ENCODE measurements at regions not wholly inside any gene's neighbourhood (a gene's known extent, or its start where the extent isn't known, plus 50 kb on each side); places are given as distances from the start of the nearest gene placed in this dataset.

DNA sequence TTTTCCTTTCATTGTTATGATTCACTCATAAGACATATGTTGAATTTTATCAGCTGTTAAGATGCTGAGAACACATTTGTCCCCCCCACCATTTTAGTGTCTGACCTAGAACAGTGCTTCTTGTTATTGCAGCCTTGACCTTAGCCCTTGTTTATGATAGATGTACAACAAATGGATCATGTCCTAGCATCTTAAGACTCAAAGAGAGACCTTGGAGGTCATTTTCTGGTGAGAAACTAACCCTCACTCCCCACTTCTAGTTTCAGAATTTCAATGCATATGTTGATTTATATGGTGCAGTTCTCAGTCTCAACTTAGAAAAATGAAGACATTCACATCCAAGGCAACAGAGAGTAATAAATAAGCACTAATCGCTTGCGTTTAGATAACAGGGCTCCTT is 391.2 kb downstream of the AEBP2 start:
- CTCF ChIA-PET: interaction anchor here (0.7 kb wide), 1 partner anchor 291 kb away, joined by 3 read pairs; no protein-coding TSS in a partner anchor
- DNase-seq (ENCODE audit: low read depth, low spot score): no peak
- no peak overlapping the region for H3K4me3 ChIP-seq (ENCODE audit: low read depth, low read length)
- H3K9me3 ChIP-seq (ENCODE audit: control insufficient read depth, insufficient read depth, low read length): peaks cover 15% of the 10 kb centered on the region
- H3K27ac ChIP-seq (ENCODE audit: low read depth, low read length): no peak overlapping the region
- TF ChIP-seq, protein P1, sequence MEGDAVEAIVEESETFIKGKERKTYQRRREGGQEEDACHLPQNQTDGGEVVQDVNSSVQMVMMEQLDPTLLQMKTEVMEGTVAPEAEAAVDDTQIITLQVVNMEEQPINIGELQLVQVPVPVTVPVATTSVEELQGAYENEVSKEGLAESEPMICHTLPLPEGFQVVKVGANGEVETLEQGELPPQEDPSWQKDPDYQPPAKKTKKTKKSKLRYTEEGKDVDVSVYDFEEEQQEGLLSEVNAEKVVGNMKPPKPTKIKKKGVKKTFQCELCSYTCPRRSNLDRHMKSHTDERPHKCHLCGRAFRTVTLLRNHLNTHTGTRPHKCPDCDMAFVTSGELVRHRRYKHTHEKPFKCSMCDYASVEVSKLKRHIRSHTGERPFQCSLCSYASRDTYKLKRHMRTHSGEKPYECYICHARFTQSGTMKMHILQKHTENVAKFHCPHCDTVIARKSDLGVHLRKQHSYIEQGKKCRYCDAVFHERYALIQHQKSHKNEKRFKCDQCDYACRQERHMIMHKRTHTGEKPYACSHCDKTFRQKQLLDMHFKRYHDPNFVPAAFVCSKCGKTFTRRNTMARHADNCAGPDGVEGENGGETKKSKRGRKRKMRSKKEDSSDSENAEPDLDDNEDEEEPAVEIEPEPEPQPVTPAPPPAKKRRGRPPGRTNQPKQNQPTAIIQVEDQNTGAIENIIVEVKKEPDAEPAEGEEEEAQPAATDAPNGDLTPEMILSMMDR (IDR thresholded peaks at IDR 0.05; ENCODE audit: low read depth, low read length): no peak
- POLR2A ChIA-PET: no interaction called here
- H3K27me3 ChIP-seq (ENCODE audit: control insufficient read depth, insufficient read depth, low read length): no peaks in the 10 kb centered on the region

DNA sequence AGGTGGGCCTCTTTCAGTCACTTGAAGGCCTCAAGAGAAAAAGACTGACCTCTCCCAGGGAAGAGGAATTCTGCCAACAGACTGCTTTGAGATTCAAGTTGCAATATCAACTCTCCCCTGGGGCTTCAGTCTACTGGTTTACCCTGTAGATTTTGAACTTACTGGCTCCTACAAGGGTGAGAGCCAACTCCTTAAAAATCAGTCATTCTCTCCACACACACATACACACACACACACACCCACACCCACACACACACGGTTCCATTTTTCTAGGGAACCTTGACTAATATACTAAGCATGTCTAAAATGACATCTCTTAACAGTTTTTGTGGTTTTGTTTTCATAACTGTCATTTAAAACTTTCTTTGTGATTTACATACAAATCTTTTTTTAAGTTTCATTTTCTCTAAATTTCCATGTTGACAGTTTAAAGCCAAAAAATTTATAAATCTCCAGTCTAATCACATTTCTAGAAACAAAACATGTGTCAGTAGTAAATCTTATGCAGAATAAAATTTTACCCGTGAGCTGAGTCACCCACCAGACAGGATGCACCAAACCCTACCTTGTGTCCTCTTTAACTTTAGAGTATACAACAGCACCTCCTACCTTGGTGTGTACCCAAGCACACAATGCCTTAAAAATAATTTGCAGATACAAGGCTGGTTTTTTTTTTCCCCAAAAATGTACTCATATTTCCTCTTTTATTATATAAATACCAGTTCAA is 394.6 kb downstream of the AEBP2 start:
- H3K9me3 ChIP-seq (ENCODE audit: control insufficient read depth, insufficient read depth, low read length): peaks cover 3% of the 10 kb centered on the region; the same call in 1 of the 2 replicates
- no peak for DNase-seq (ENCODE audit: low read depth, low spot score)
- H3K27ac ChIP-seq (ENCODE audit: low read depth, low read length): no peak overlapping the region
- TF ChIP-seq, protein P1 (IDR thresholded peaks at IDR 0.05; ENCODE audit: low read depth, low read length): no peak
- CTCF ChIA-PET: no interaction called here
- POLR2A ChIA-PET: no interaction called here
- H3K27me3 ChIP-seq (ENCODE audit: control insufficient read depth, insufficient read depth, low read length): no peaks in the 10 kb centered on the region
- H3K4me3 ChIP-seq (ENCODE audit: low read depth, low read length): no peak overlapping the region

DNA sequence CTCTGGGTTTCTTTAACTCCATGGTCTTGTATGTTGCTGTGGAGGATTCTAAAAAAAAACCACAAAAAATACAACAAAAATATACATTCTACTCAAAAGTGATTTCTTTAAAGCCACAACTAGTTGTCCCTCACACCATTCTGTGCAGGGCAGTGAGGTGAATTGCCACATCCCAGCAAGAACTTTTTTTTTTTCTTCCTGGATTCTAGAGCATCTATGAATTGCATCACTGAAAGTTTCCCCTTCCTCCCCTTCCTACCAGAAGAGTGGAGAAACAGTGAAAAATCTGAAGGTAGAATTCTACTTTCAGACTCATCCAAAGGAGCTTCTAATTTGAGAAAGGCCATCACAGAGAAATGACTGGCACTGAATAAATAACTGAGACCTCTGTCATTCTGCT is 395.3 kb downstream of the AEBP2 start:
- CTCF ChIA-PET: interaction anchor here (1.2 kb wide), 1 partner anchor 77 kb away, joined by 3 read pairs; no protein-coding TSS in a partner anchor
- H3K9me3 ChIP-seq (ENCODE audit: control insufficient read depth, insufficient read depth, low read length): peaks cover 3% of the 10 kb centered on the region; the same call in 1 of the 2 replicates
- no peak overlapping the region for H3K27ac ChIP-seq (ENCODE audit: low read depth, low read length)
- H3K27me3 ChIP-seq (ENCODE audit: control insufficient read depth, insufficient read depth, low read length): no peaks in the 10 kb centered on the region
- DNase-seq (ENCODE audit: low read depth, low spot score): no peak
- TF ChIP-seq, protein P1 (IDR thresholded peaks at IDR 0.05; ENCODE audit: low read depth, low read length): no peak
- POLR2A ChIA-PET: interaction anchor here (0.7 kb wide), 1 partner anchor 480 kb away, joined by 3 read pairs; no protein-coding TSS in a partner anchor
- H3K4me3 ChIP-seq (ENCODE audit: low read depth, low read length): no peak overlapping the region

DNA sequence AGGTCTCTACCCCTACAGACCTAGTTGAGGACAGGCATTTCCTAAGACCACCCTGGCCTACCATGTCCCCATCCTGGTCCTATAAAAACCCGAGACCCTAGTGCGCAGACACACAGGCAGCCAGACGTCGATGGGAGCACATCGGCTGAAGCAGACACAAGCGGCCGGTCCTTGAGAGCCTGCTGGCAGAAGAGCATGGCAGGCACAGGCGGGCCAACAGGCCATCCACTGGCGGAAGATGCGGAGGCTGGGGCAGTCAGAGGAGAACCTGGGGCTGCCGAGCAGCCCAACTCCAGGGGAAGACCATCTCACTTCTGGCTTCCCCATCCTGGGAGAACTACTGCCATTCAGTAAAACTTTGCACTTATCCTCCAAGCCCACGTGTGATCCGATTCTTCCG is 396.8 kb downstream of the AEBP2 start:
- DNase-seq (ENCODE audit: low read depth, low spot score): no peak
- CTCF ChIA-PET: no interaction called here
- H3K27ac ChIP-seq (ENCODE audit: low read depth, low read length): no peak overlapping the region
- H3K9me3 ChIP-seq (ENCODE audit: control insufficient read depth, insufficient read depth, low read length): peaks cover 3% of the 10 kb centered on the region; the same call in 1 of the 2 replicates
- H3K27me3 ChIP-seq (ENCODE audit: control insufficient read depth, insufficient read depth, low read length): no peaks in the 10 kb centered on the region
- H3K4me3 ChIP-seq (ENCODE audit: low read depth, low read length): no peak overlapping the region
- TF ChIP-seq, protein P1 (IDR thresholded peaks at IDR 0.05; ENCODE audit: low read depth, low read length): no peak
- POLR2A ChIA-PET: no interaction called here

DNA sequence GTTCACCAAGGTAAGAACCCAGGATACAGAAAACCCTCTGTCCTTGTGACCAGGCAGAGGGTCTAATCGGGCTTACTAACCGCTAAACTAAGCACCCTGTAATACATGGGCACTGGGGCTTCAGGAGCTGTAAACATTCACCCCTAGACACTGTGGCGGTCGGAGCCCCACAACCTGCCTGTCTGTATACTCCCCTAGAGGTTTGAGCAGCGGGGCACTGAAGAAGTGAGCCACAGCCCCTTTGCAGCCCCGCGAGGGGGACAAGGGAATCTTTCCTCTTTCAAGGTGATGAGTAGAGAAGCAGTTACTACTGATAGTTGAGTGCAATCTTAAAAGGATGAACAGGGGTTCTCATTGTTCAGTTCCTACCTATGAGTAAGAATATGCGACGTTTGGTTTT is 397.2 kb downstream of the AEBP2 start:
- POLR2A ChIA-PET: no interaction called here
- no peak for DNase-seq (ENCODE audit: low read depth, low spot score)
- Histone ChIP-seq H3K27ac (ENCODE audit: low read depth, low read length) (no peak overlapping the region), H3K27me3 (ENCODE audit: control insufficient read depth, insufficient read depth, low read length) (no peaks in the 10 kb centered on the region), H3K4me3 (ENCODE audit: low read depth, low read length) (no peak overlapping the region), H3K9me3 (ENCODE audit: control insufficient read depth, insufficient read depth, low read length) (peaks cover 3% of the 10 kb centered on the region; the same call in 1 of the 2 replicates)
- CTCF ChIA-PET: no interaction called here
- TF ChIP-seq, protein P1 (IDR thresholded peaks at IDR 0.05; ENCODE audit: low read depth, low read length): no peak
